Non-pigmented ciliary epithelial cell (primary cell): ENCODE measurements at regions not wholly inside any gene's neighbourhood (a gene's known extent, or its start where the extent isn't known, plus 50 kb on each side); places are given as distances from the start of the nearest gene placed in this dataset.

ENCODE experiments used
- DNase-seq: peaks from one replicate; pipeline ENCODE4 v3.0.0-alpha.2; 2010; ENCODE audit warnings: low read depth

DNA sequence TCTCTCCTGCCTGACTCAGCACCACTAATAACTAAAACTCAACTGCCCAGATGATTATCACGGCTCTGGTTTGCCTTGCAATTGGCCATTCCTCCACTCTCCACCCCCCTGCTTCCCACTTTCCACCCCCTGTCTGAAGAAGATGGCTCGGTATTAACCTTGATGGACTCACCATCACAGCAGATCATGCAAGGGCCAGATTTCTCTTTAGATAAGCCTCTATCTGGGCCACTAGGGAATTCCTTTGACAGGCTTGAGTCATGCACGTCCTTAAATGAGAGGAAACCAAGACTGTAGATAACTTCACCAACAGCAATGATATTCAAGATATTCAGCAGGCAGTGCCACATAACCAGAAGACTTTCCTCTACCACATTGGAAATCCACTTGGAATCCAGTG, 131.1 kb upstream of the NBEA start:
- no peak for DNase-seq

DNA sequence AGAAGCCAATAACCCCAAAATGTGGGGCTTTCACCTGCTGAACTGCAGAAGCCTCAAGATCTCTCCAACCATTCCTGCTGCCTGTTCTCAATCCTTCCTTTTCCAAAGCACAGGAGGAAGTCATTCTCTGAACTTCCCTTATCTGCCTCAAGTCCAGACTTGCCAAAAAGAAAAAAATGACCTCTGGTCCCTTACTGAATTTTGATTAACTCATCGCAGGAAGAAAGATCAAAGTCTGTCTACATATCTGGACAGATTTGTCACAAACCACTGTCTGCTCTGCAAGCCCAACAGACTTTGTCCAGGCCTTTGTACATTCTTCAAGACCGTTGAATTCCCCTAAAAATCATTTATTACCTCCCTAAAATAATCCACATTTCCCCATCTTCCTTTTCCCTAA, 126.5 kb upstream of the NBEA start:
- no peak for DNase-seq

DNA sequence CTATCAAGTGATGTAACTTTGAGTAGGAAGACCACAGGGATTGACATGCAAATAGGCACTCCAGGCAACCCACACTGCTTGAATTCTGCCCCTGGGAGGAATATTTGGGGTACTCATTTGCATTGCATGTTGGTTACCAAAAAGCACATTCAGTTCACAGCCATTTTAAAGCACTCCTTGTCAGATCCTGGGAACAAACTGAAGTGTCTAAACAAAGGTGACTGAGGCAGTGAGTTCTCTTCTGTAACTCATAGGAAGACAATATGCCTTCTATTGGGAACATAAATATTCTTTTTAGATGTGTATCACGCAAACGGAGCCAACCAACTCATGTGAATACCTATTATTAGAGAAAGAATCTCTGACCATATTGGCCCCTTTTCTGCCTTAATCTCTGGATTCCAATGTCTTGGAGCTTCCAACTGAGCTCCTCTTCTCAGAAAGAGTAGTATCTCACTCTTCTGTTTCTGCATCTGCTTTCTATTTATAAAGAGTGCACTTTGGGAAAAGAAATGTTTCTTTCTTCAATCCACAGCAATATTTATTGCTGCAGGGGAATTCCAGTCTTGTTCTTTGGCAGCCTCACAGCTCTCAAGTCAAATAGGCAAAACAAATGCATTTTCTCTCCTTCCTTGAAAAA, 125.7 kb upstream of the NBEA start:
- no peak for DNase-seq

DNA sequence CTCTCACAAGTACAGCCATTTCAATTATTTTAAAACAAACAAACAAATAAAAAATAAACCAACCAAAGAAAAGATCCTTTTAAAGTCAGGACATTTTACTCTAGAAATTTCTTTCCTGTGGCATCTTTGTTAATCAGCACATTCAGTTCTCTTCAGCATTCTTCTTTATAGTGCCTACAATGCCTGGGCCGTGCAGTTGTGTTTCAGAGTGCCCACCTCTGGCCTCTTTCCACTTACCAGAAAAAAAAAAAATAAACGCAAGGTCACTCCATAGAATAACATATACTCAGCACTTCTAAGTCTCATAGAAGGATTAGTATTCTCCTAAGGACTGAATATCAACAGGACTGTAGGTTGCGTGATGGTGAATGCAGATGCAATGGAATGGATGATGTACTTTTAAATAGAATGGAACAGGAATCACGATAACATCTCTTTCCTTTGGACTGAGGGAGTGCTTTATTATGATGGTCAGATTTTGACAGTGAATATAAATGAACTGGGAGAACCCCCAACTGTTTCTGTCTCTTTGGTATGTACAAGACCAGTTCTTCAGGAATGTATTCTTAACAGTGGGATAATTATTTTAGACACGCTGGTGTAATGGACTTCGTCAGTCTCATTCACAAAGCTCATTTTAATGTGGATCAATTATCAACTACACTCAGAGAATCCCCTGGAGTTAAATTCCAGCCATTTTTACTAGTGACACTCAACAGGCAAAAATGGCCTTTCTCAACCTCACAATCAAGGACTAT, 125.0 kb upstream of the NBEA start:
- no peak for DNase-seq

DNA sequence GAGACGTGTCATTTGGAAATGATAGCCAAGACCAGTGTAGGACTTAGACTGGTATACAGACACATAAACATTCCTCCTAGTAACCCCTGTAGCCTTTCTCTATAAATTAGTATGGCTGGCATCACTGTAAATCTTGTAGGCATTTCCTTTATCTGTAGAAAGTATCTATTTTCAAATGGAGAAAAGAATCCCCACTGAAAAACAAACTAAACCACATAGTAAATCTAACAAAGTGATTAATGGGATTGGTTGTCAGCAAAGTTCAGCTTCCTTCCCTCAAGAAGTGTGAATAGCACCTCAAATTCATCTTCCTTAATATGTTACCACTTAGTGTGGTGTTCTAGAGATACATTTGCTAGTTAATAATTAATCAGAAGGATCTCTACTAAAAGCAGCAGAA, 119.4 kb upstream of the NBEA start:
- DNase-seq, result no peak

DNA sequence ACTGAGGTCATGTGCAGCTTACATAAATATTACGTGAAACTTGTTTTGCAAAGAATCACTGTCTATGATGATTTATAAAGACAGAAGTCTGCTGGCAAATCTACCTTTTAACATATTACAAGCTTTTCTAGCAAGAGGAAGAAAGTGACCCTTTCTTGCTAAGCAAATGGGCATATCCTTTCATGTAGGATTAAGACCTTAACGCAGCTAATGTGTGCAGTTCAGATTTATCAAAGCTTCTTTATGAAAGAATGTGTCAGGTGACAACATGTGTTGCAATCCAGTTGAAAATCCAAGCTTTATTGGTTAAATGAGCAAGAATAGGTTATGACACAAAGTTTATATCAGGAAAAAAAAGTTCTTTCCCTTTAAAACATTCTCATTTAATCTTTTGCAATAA, 115.6 kb upstream of the NBEA start:
- DNase-seq, result no peak

DNA sequence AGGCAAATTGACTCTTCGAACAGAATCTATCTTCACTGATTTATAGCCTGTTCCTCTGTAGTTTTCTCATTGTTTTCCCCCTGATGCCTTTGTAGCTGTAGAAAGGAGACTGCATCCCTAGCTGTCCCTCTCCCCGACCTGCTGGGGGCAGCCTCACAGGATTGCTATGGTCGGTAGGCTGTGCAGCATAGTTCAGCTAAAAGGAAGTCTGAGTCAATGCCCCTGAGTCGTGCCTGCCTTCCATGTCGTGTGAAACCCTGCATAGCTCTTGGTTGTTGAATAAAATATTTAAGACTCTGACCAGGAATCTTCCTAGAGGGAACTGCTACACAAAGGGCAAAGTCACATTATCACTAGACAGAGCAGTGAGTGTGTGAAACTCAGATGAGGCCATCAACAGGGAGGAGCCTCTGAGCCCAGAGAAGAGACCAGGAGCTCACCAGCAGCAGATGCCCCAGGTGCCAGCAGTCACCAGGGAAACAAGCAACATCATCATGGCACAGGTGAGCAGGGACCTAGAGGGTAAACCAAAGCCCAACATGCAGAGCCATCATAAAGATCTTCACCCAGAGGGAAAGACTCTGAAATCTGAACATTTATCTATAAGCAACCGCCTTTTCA, 108.4 kb upstream of the NBEA start:
- DNase-seq, result no peak

DNA sequence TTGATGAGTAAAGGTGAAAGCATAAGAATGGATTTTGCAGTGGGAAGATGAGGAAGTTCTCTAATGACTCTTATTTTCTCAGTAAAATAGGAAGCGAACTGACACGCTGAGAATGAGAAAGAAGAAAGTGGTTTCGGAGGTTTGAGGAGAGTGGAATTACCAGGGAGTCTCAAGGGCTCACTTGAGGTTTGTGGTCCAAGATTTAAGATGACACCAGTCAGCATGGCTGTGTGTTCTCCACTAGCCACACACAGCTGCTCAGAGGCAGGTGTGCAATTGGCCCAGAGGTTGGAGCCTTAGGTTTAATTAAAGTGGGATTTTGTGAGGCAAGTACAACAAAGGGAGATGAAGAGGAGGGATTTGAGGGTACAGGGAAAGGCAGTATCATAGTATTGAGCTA, 99.6 kb upstream of the NBEA start:
- no peak for DNase-seq

DNA sequence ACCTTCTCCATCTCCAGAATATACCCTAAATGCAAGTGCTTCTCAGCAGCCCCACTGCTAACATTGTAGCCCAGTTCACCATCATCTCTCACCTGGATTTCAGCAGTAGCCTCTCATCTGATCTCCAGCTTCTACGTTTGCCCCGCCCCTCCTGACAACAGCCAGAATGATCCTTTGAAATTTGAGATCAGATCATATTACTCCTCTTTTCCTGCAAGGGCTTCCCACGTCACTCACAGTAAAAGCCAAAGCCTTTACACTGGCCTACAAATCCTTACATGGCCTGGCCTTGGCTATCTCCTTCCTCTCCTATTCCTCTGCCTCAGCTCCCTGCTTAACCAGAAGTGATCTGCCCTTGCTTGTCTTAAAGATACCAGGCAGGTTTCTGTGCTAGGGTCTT, 94.3 kb upstream of the NBEA start:
- DNase-seq, result no peak

DNA sequence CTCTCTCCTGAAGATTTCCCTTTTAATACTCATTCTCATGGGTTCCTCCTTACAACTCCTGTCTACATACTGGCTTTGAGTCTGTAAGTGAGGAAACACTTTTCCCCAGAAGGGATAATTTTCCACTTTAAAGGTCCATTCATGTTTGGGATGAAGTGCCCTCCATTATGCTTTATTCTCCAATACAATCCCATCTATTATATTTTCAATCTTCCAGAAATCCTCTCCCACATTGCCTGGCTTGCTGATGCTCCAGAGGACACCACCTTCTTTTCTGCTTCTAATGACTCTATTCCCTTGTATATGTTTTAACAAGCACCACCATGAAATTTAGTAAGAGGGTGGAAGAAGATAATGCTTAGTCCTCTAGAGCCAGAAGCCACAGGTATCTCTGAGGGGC, 92.7 kb upstream of the NBEA start:
- no peak for DNase-seq

DNA sequence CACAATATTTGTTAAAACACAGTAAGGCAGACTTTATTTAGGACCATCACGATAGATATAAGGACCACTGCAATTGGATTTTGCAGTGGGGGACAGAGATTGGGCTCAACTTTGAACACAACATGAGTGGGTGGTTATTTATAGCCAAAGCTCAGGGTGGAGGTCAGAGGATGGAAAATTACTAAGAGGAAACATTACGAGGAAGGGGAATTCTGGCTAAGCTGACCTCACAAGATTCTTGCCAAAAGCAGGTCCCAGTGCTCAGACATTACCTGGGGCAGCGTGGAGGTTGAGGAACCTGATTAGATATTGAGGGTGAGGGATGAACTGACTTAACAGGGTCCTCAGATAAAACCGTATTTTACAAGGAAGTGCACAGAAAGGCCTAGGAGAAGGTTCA, 88.9 kb upstream of the NBEA start:
- DNase-seq, result no peak

DNA sequence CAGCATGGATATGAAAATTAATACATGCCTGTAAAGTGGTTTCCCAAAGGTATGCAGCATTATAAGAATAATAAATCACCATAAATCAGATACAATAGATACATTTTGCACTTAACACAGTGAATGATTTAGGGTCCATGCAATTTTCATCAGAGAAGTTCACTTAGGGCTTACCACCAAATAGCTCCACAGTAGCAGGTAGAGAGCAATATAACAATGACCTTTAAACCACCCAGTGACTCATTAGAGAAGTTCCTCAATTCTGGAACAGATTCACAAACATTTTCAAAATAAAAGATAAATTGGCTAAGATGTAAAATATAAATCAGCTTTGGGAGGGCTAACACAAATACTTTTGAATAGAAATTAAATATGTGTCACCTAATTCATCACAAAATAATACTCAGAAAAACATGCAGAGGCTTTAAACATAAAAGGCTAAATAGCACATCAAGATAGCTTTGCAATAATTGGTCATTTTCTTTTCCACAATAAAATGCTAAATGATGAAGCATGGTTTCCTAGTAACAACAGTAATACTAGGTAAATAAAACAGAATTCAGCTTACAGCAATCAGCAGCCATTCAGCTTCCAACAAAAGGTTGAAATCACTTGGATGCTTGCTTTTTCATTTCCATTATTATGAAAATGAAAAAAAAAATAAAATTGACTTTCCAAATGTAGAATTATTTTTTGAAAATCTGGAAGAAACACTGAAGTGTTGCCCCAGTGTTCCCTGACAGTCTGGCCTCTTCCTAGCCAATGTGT, 84.3 kb upstream of the NBEA start:
- no peak for DNase-seq

DNA sequence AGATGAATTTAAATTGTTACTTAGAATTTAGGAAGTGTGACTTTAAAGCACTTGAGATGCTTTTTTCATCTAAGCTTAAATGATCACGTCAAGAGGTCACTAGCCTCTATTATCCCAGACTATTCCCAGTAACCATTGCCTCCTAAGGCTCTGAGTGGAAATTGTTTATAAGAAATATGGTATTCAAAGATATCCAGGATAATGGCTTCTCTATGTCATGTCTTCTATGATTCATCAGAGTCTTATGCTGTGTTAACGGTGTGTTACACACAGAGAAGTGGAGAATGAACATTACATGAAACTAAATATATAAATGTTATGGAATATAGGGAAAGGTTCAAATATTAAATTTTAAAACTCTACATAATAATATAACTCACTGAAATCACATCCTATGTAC, 79.8 kb upstream of the NBEA start:
- DNase-seq, result peak; percentile 3

DNA sequence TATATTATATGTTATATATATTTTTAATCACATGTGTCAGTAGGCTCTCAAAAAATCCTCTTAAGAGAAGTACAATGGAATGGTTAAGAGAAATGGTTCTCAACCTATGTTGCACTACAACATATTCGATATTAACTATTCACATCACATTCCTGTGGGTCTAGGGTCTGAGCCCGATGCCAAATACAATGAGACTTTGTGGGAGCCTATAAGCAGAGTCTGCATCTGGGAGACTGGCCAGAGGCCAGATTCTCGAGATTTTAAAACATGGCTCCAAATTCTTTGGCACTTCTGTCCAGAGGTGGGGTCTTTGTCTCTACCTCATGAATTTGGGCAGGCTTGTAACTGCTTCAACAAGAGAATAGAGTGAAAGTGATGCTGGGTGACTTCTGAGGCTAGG, 79.4 kb upstream of the NBEA start:
- no peak for DNase-seq

DNA sequence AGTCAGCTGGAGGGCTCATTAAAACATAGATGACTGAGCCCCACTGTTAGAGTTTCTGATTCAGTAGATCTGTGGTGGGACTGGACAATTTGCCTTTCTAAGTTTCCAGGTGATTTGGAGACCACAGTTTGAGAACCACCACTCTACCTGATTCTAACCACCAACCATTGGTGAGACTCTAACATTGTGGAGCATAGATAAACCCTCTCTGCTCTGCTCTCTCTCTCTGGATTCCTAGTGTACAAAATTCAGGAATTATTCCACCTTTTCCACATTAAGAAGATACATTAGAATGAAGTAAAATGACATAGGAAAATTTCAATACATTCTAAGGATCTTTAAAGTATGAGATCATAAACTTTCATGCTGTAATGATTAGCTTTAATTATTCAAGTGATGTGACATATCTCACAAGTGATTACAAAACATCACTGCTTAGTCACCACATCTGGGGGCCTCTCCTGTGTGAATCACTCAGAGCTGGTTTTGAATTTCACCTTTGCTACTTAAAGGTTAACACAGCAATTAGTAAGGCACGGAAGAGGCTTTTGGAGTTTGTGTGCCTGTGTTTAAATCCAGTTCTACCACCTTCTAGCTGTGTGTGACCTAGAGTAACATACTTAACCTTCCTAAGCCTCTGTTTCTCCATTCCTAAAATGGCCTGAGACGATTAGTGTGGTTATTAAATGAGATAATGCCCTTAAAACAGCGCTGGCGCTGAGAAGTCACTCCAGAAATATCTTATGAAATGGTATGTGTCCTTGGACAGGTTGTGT, 78.5 kb upstream of the NBEA start:
- peak; percentile 70 for DNase-seq

DNA sequence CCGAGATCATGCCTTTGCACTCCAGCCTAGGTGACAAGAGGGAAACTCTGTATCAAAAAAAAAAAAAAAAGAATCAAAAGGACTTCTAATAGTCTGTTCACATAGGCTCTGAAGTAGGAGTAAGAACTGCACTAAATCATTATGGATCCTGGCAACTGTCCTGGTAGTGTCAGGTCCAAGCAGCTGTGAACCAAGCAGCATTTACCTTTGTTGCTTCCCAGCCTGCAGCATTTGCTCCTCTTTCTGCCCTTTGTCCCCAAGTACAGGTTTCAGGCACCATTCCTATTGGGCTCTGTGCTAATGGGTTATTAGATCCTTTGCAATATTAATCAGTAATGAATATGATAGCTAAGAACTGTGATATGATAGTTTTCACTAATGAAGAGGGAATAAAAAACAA, 77.4 kb upstream of the NBEA start:
- no peak for DNase-seq

DNA sequence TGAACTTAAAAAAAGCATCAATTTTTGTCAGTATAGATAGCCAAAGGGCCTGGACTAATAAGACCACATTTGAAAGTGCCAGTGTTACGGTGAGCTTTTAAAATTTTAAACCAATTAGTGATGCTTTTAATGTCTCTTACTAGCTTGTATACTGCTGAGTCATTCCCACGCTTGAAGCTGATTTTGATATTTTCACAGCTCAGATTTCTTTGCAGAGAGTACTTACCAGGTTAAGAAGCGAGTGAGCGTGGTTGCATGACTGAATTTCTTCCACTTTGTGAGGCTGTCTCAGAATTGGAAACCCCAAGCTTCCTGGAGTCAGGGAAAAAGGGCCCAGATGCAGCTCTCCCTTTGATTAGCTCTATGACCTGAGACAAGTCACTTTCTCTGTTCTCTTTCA, 74.5 kb upstream of the NBEA start:
- DNase-seq, result peak; percentile 20

DNA sequence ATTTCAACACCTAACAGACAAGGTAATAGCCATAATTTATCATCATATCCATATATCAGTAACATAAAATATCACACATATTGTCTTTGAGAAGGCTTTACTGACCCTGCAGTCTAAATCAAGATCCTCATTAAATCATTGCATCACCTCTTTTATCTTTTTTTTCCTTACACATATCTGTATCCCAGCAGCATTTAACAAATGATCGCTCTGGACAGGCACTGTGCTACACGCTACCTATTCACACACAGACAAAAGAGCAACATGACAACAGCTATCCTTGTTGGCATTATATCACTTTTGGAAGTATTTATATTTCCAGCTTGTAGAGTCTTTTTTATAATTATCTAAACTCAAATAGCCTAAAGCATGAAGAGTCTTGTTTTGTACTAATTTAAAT, 73.3 kb upstream of the NBEA start:
- no peak for DNase-seq

DNA sequence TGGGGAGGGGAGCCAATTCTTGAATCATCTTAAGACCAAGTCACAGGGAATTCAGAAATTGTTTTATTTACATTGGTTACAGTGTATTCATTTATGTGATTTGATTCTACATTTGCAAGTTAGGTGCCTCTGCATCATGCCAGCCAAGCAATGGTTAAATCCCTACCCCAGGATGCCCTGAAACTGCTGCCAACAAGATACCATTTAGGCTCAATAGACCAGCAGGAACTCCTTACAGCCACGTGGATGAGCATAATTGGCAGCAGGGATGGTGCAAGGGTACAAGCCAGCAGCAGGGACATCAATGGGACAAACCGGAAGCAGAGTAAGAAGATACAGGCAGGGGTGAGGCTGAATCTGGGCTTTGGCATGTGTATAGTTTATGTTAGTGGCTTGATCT, 72.4 kb upstream of the NBEA start:
- no peak for DNase-seq

DNA sequence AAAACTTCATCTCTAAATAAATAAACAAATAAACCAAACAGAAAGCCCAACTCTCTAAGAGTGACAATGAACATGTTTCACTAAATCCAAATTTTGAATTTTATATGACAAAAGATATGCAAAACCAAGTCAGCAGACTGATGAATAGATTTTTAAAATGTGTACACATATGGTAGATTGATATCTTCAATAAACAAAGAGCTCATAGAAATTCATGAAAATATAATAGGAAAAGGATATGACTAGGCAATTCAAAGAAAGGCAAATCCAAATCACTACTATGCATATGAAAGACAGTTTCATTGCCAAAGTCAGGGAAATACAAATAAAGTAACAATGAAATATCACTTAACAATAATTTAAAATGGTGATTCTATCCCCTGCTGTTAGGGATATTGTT, 63.7 kb upstream of the NBEA start:
- DNase-seq, result no peak

DNA sequence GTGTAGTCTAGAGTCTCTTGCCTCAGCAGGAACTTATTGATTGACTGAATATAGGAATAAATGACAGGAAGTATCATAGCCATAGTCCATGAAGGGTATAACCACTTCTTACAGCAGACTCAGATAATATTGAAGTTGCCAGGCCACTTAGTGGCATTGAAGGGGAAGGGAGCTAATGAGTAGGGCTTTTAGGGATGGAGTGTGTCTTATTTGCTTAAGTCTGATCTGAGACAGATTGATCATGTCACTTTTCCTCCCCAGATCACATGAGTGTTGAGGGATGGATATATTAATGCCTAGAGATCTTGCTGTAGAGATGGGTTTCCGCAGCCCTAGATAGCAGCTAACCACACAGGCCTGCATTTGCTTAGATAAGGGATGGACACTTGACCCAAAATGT, 62.2 kb upstream of the NBEA start:
- DNase-seq, result no peak

DNA sequence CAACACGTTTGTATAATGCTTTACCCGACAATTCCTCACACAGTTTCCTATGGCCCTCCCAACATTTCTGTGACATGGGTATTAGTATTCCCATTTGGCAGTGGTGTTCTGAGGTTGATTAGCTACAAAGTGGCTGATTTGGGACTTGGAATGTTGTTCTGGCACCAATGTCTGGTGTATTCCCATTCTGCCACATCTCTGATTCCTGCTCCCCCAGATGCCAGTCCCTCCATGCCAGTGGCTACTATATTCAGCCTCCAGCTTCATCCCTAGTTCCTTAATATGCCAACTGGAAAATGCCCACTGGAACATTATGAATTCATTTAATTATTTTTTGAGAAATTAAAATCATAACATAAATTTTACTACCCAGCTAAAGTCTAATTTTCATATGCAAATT, 60.6 kb upstream of the NBEA start:
- DNase-seq, result no peak
